H9 (cell line): ENCODE measurements at regions not wholly inside any gene's neighbourhood (a gene's known extent, or its start where the extent isn't known, plus 50 kb on each side); places are given as distances from the start of the nearest gene placed in this dataset.
"Not testable (repeated sequence)": the region's sequence is repeated elsewhere in the genome, so short reads cannot be mapped to it uniquely, and the experiment has no call there.

Source experiments
- DNase-seq: peaks from one replicate; pipeline ENCODE4 v3.0.0-alpha.2; 2017
- H2AFZ ChIP-seq: one replicate; pipeline ENCODE4 v1.6.1; 2013; ENCODE audit warnings: mild to moderate bottlenecking, low read length, control low read depth, moderate library complexity
- H2AK5ac ChIP-seq: 2 replicates; pipeline ENCODE4 v1.6.1; 2013; ENCODE audit warnings: low read length, control low read depth, mixed read lengths; ENCODE audit not compliant: insufficient read length
- H2BK120ac ChIP-seq: one replicate; pipeline ENCODE4 v1.6.1; 2013; ENCODE audit warnings: low read depth, mild to moderate bottlenecking, low read length, control low read depth, inconsistent platforms; ENCODE audit not compliant: poor library complexity, severe bottlenecking
- H2BK12ac ChIP-seq: 2 replicates; pipeline ENCODE4 v1.6.1; 2013; ENCODE audit warnings: low read length, control low read depth, mixed read lengths, low read depth; ENCODE audit not compliant: insufficient read length
- H2BK15ac ChIP-seq: 2 replicates; pipeline ENCODE4 v1.6.1; 2013; ENCODE audit warnings: low read depth, low read length, control low read depth
- H2BK20ac ChIP-seq: one replicate; pipeline ENCODE4 v1.6.1; 2013; ENCODE audit warnings: low read depth, mild to moderate bottlenecking, low read length, control low read depth, inconsistent platforms; ENCODE audit not compliant: poor library complexity, severe bottlenecking
- H2BK5ac ChIP-seq: 2 replicates; pipeline ENCODE4 v1.6.1; 2013; ENCODE audit warnings: low read length, control low read depth, mixed read lengths; ENCODE audit not compliant: insufficient read length
- H3K14ac ChIP-seq: 2 replicates; pipeline ENCODE4 v1.6.1; 2013; ENCODE audit warnings: low read length, control low read depth; ENCODE audit not compliant: insufficient read depth
- H3K18ac ChIP-seq: 2 replicates; pipeline ENCODE4 v1.6.1; 2013; ENCODE audit warnings: low read depth, mild to moderate bottlenecking, mixed read lengths, low read length, control low read depth; ENCODE audit not compliant: insufficient read length
- H3K23ac ChIP-seq: 2 replicates; pipeline ENCODE4 v1.6.1; 2013; ENCODE audit warnings: low read length, control low read depth, mixed read lengths, low read depth; ENCODE audit not compliant: insufficient read length
- H3K23me2 ChIP-seq: 2 replicates; pipeline ENCODE4 v1.6.1; 2013; ENCODE audit warnings: low read depth, mild to moderate bottlenecking, mixed read lengths, low read length, control low read depth; ENCODE audit not compliant: insufficient read length, poor library complexity, severe bottlenecking
- H3K27ac ChIP-seq: 2 replicates; pipeline ENCODE4 v1.5.1; 2013; ENCODE audit warnings: low read length, control low read depth, mixed read lengths, low read depth; ENCODE audit not compliant: insufficient read length
- H3K27me3 ChIP-seq: 2 replicates; pipeline ENCODE4 v1.6.1; 2013; ENCODE audit warnings: low read length, control low read depth, inconsistent platforms; ENCODE audit not compliant: insufficient read depth
- H3K4ac ChIP-seq: 2 replicates; pipeline ENCODE4 v1.6.1; 2013; ENCODE audit warnings: low read depth, mild to moderate bottlenecking, control low read depth, inconsistent platforms, low read length, moderate library complexity
- H3K4me1 ChIP-seq: 2 replicates; pipeline ENCODE4 v1.6.1; 2013; ENCODE audit warnings: low read length, control low read depth, inconsistent platforms; ENCODE audit not compliant: insufficient read depth
- H3K4me2 ChIP-seq: 2 replicates; pipeline ENCODE4 v1.6.1; 2013; ENCODE audit warnings: low read length, control low read depth, mixed read lengths; ENCODE audit not compliant: insufficient read length, insufficient read depth
- H3K56ac ChIP-seq: 2 replicates; pipeline ENCODE4 v1.6.1; 2013; ENCODE audit warnings: low read depth, mild to moderate bottlenecking, mixed read lengths, low read length, control low read depth; ENCODE audit not compliant: insufficient read length
- H3K79me1 ChIP-seq: 2 replicates; pipeline ENCODE4 v1.6.1; 2013; ENCODE audit warnings: low read depth, mild to moderate bottlenecking, moderate library complexity, low read length, control low read depth, inconsistent platforms; ENCODE audit not compliant: insufficient read depth, poor library complexity, severe bottlenecking
- H3K79me2 ChIP-seq: 2 replicates; pipeline ENCODE4 v1.6.1; 2013; ENCODE audit warnings: low read length, control low read depth, inconsistent platforms; ENCODE audit not compliant: insufficient read depth
- H3K9ac ChIP-seq: 2 replicates; pipeline ENCODE4 v1.6.1; 2013; ENCODE audit warnings: low read length, control low read depth, mixed read lengths; ENCODE audit not compliant: insufficient read length; ENCODE audit errors: extremely low read depth
- H3K9me3 ChIP-seq: one replicate; pipeline ENCODE4 v1.6.1; 2013; ENCODE audit warnings: low read depth, low read length, inconsistent platforms; ENCODE audit not compliant: control insufficient read depth
- H3T11ph ChIP-seq: one replicate; pipeline ENCODE4 v1.6.1; 2013; ENCODE audit warnings: mild to moderate bottlenecking, low read length, control low read depth, inconsistent platforms
- H4K20me1 ChIP-seq: one replicate; pipeline ENCODE4 v1.6.1; 2013; ENCODE audit not compliant: control insufficient read depth, insufficient read length, insufficient read depth
- H4K5ac ChIP-seq: 2 replicates; pipeline ENCODE4 v1.6.1; 2013; ENCODE audit warnings: low read depth, mild to moderate bottlenecking, mixed read lengths, low read length, control low read depth; ENCODE audit not compliant: insufficient read length
- H4K8ac ChIP-seq: replicated peaks from 2 replicates; pipeline ENCODE4 v1.6.1; 2013; ENCODE audit warnings: low read length, control low read depth, mixed read lengths, low read depth; ENCODE audit not compliant: insufficient read length
- H4K91ac ChIP-seq: 2 replicates; pipeline ENCODE4 v1.6.1; 2013; ENCODE audit warnings: low read depth, mild to moderate bottlenecking, moderate library complexity, mixed read lengths, low read length, control low read depth; ENCODE audit not compliant: insufficient read length
- H3K27ac Mint-ChIP-seq, 3 experiments: 2 replicates in 2 of 3; 3 replicates in 1 of 3; pipeline ENCODE4 v1.8.0; 2020 to 2021; ENCODE audit warnings: mixed read lengths in 3 of 3, mild to moderate bottlenecking in 1 of 3, moderate library complexity in 1 of 3
- H3K27me3 Mint-ChIP-seq: 2 replicates; pipeline ENCODE4 v1.8.0; 2021; ENCODE audit warnings: low read depth, mild to moderate bottlenecking, moderate library complexity, mixed read lengths
- H3K36me3 Mint-ChIP-seq, 3 experiments: 2 replicates in 2 of 3; 3 replicates in 1 of 3; pipeline ENCODE4 v1.8.0; 2020 to 2021; ENCODE audit warnings: low read depth in 3 of 3, mixed read lengths in 3 of 3; ENCODE audit not compliant: insufficient read depth in 1 of 3
- H3K4me1 Mint-ChIP-seq, 2 experiments: 2 replicates each; pipeline ENCODE4 v1.8.0; 2020; ENCODE audit warnings: mixed read lengths in 2 of 2
- H3K4me3 Mint-ChIP-seq, 2 experiments: 2 replicates in 1 of 2; 3 replicates in 1 of 2; pipeline ENCODE4 v1.8.0; 2020 to 2021; ENCODE audit warnings: mild to moderate bottlenecking in 2 of 2, mixed read lengths in 2 of 2, moderate library complexity in 1 of 2
- H3K9me3 Mint-ChIP-seq, 2 experiments: 2 replicates in 1 of 2; 3 replicates in 1 of 2; pipeline ENCODE4 v1.8.0; 2020; ENCODE audit warnings: mild to moderate bottlenecking in 2 of 2, mixed read lengths in 2 of 2, moderate library complexity in 1 of 2
- WGBS: extraction: QIAGEN DNeasy Blood & Tissue Kit; methylation state at CpG from one replicate; pipeline ENCODE4 v1.1.7; 2013; ENCODE audit warnings: missing lambda C conversion rate, low lambda C conversion rate, mixed read lengths; ENCODE audit not compliant: insufficient read length; ENCODE audit errors: extremely low coverage; 5-methylcytosine and 5-hydroxymethylcytosine counted together

GRCh38 chr2:87521489-87521888 lies 226.4 kb upstream of the PLGLB2 start:
- H3K9me3 Mint-ChIP-seq, H3K4ac ChIP-seq, H3K79me2 ChIP-seq, H3K14ac ChIP-seq, H2AK5ac ChIP-seq, H3K27me3 Mint-ChIP-seq, H3T11ph ChIP-seq, H3K23me2 ChIP-seq, H4K5ac ChIP-seq, H3K18ac ChIP-seq, H3K36me3 Mint-ChIP-seq, H3K79me1 ChIP-seq, H3K4me1 Mint-ChIP-seq, DNase-seq, H3K27ac ChIP-seq, H3K9me3 ChIP-seq, H4K20me1 ChIP-seq, H3K4me1 ChIP-seq, H4K91ac ChIP-seq, H2BK12ac ChIP-seq, H2BK120ac ChIP-seq, H3K23ac ChIP-seq, H2BK5ac ChIP-seq, H3K4me3 Mint-ChIP-seq, H3K27me3 ChIP-seq, H2AFZ ChIP-seq, H4K8ac ChIP-seq, H3K4me2 ChIP-seq, H2BK20ac ChIP-seq, H2BK15ac ChIP-seq, H3K56ac ChIP-seq, H3K9ac ChIP-seq, H3K27ac Mint-ChIP-seq: not testable (repeated sequence)
- no CpG with 5 or more reads among the region's 7 CpGs for WGBS

- H3K27ac Mint-ChIP-seq, H3K56ac ChIP-seq, H3K27ac ChIP-seq, H3K14ac ChIP-seq, H2BK120ac ChIP-seq, H3K9me3 ChIP-seq, H3K4me3 Mint-ChIP-seq, H2BK12ac ChIP-seq, H2BK15ac ChIP-seq, H3K79me2 ChIP-seq, H3K4me1 Mint-ChIP-seq, H3K23me2 ChIP-seq, H3K79me1 ChIP-seq, H3T11ph ChIP-seq, H3K4ac ChIP-seq, H2AFZ ChIP-seq, H3K36me3 Mint-ChIP-seq, H3K4me1 ChIP-seq, H3K23ac ChIP-seq, H4K20me1 ChIP-seq, H3K9me3 Mint-ChIP-seq, H4K8ac ChIP-seq, H3K4me2 ChIP-seq, H4K91ac ChIP-seq, H2BK20ac ChIP-seq, H2AK5ac ChIP-seq, H3K27me3 ChIP-seq, H2BK5ac ChIP-seq, H3K18ac ChIP-seq, H4K5ac ChIP-seq, H3K9ac ChIP-seq, DNase-seq, H3K27me3 Mint-ChIP-seq: not testable (repeated sequence)
- no CpG with 5 or more reads among the region's 5 CpGs for WGBS
Measured at GRCh38 chr2:87524619-87525188, 223.2 kb upstream of the PLGLB2 start.
